ENCODE measurements at regions not wholly inside any gene's neighbourhood (a gene's known extent, or its start where the extent isn't known, plus 50 kb on each side); places are given as distances from the start of the nearest gene placed in this dataset.

GRCh38 chr20:1838556-1839279 lies 56.5 kb upstream of the SIRPA start:
- H3K27me3 ChIP-seq (ENCODE audit: control insufficient read depth in 1 of 2, insufficient read depth in 2 of 2, low read length in 2 of 2), result no peaks in the 10 kb centered on the region; a peak in 1 of 5 replicates
- H3K4me3 ChIP-seq (replicated peaks in 1 of 3; ENCODE audit: insufficient read depth in 1 of 3, low read depth in 2 of 3, low read length in 3 of 3), result no peak overlapping the region
- TF ChIP-seq EHMT2 (IDR thresholded peaks at IDR 0.05; ENCODE audit: borderline replicate concordance, low read depth, low read length) (no peak), MNT (IDR thresholded peaks at IDR 0.05) (peak; percentile 89), FOXP1 (IDR thresholded peaks at IDR 0.05) (no peak), FOXP1 (CRISPR knock-in tag; IDR thresholded peaks at IDR 0.05) (no peak), RFX1 (IDR thresholded peaks at IDR 0.05) (peak; percentile 28; the same call in 1 of the 2 replicates)
- H3K4me1 ChIP-seq (ENCODE audit: insufficient read depth, low read length), result peaks cover 17% of the 10 kb centered on the region
- intact Hi-C loops (cut with micrococcal nuclease; ENCODE audit: unreplicated experiment) (no loop called here), in situ Hi-C loops (cut with HindIII; ENCODE audit: extremely low pct_ligation_motif_present, low pct_unique_long_range_greater_than_20kb) (no loop called here)
- no peaks in the 10 kb centered on the region for H3K36me3 ChIP-seq (replicated peaks in 1 of 2; ENCODE audit: control insufficient read depth in 1 of 2, insufficient read depth in 2 of 2, low read length in 2 of 2)
- no peaks in the 10 kb centered on the region for H3K9me3 ChIP-seq (ENCODE audit: low read length)
- H2AFZ ChIP-seq (ENCODE audit: low read length), result no peak overlapping the region
- ATAC-seq (no peak), FAIRE-seq (no peak), DNase-seq (ENCODE audit: low spot score) (no peak)
- H3K9ac ChIP-seq (ENCODE audit: insufficient read depth, low read depth, low read length), result no peak overlapping the region
- no peaks in the 10 kb centered on the region for H3K79me2 ChIP-seq (ENCODE audit: insufficient read depth, low read length)
- 44% methylated on average over 6 of the region's 6 CpGs for WGBS (ENCODE audit: low lambda C conversion rate)
- H3K4me2 ChIP-seq (ENCODE audit: low read depth, low read length), result no peak overlapping the region
- no peaks in the 10 kb centered on the region for H4K20me1 ChIP-seq (ENCODE audit: insufficient read depth, low read length)
- ChIA-PET POLR2A (interaction anchor here (0.8 to 2.3 kb wide), 2 partner anchors 11 kb away, joined by 4 to 6 read pairs; no protein-coding TSS in a partner anchor), CTCF (ENCODE audit: low intra/inter-chr PET ratio, low total read pairs) (no interaction called here)
- no TSS peak for BruUV-seq (replicated peaks)
- no peak overlapping the region for H3K27ac ChIP-seq (ENCODE audit: extremely low read length, insufficient read depth, low read length)

- POLR2A ChIA-PET, result no interaction called here
- WGBS (ENCODE audit: low lambda C conversion rate), result 59% methylated on average over 16 of the region's 16 CpGs
These were observed 59.8 kb upstream of the SIRPA start for GRCh38 chr20:1835186-1836035.

More at GRCh38 chr20:1835186-1836035, 59.8 kb upstream of the SIRPA start:
- no peak overlapping the region for H3K4me2 ChIP-seq (ENCODE audit: low read depth, low read length)
- H3K9ac ChIP-seq (ENCODE audit: insufficient read depth, low read depth, low read length), result no peak overlapping the region
- no peaks in the 10 kb centered on the region for H4K20me1 ChIP-seq (ENCODE audit: insufficient read depth, low read length)
- no TSS peak for BruUV-seq (replicated peaks)
- no peaks in the 10 kb centered on the region; a peak in 1 of 5 replicates for H3K27me3 ChIP-seq (ENCODE audit: control insufficient read depth in 1 of 2, insufficient read depth in 2 of 2, low read length in 2 of 2)
- FAIRE-seq (peak; percentile 4), DNase-seq (ENCODE audit: low spot score) (no peak), ATAC-seq (no peak)
- peaks cover 26% of the 10 kb centered on the region for H3K4me1 ChIP-seq (ENCODE audit: insufficient read depth, low read length)
- intact Hi-C loops (cut with micrococcal nuclease; ENCODE audit: unreplicated experiment) (no loop called here), in situ Hi-C loops (cut with HindIII; ENCODE audit: extremely low pct_ligation_motif_present, low pct_unique_long_range_greater_than_20kb) (no loop called here)
- TF ChIP-seq ZNF792 (CRISPR knock-in tag; IDR thresholded peaks at IDR 0.05), result no peak
- no peak for TF ChIP-seq FOXK1 (CRISPR knock-in tag; IDR thresholded peaks at IDR 0.05; ENCODE audit: borderline replicate concordance, low read depth)
- H3K27ac ChIP-seq (ENCODE audit: extremely low read length, insufficient read depth, low read length), result no peak overlapping the region
- no peak overlapping the region for H3K4me3 ChIP-seq (replicated peaks in 1 of 3; ENCODE audit: insufficient read depth in 1 of 3, low read depth in 2 of 3, low read length in 3 of 3)
- H3K79me2 ChIP-seq (ENCODE audit: insufficient read depth, low read length), result no peaks in the 10 kb centered on the region
- no peaks in the 10 kb centered on the region for H3K36me3 ChIP-seq (replicated peaks in 1 of 2; ENCODE audit: control insufficient read depth in 1 of 2, insufficient read depth in 2 of 2, low read length in 2 of 2)
- CTCF ChIA-PET (ENCODE audit: low intra/inter-chr PET ratio, low total read pairs), result no interaction called here
- H2AFZ ChIP-seq (ENCODE audit: low read length), result no peak overlapping the region
- H3K9me3 ChIP-seq (ENCODE audit: low read length), result no peaks in the 10 kb centered on the region

Measured in HepG2 (cell line).